Calu3 (cell line): ENCODE measurements at regions not wholly inside any gene's neighbourhood (a gene's known extent, or its start where the extent isn't known, plus 50 kb on each side); places are given as distances from the start of the nearest gene placed in this dataset.

Source experiments
- BruUV-seq: library from RNA; stranded (reverse); fragments of 400-500 nt; replicated peaks from 2 replicates; lab custom pipeline; 2021; lab: Mats Ljungman, UMichigan
- CTCF ChIA-PET: fragments of 300-600 bp; sonication (Branson Sonifier 250); formaldehyde crosslinking; loops from one replicate; lab custom pipeline; 2022; ENCODE audit warnings: antibody characterized with exemption; lab: Charles Lee
- DNase-seq: peaks from one replicate; pipeline ENCODE4 v3.0.0; 2022
- H3K27ac Mint-ChIP-seq: one replicate; pipeline ENCODE4 v1.8.0; 2022; ENCODE audit warnings: mixed read lengths; ENCODE audit not compliant: unreplicated experiment
- H3K27me3 Mint-ChIP-seq: one replicate; pipeline ENCODE4 v1.8.0; 2022; ENCODE audit warnings: mixed read lengths; ENCODE audit not compliant: unreplicated experiment
- H3K36me3 Mint-ChIP-seq: one replicate; pipeline ENCODE4 v1.8.0; 2022; ENCODE audit warnings: mild to moderate bottlenecking, moderate library complexity, mixed read lengths; ENCODE audit not compliant: insufficient read depth, unreplicated experiment
- H3K4me1 Mint-ChIP-seq: one replicate; pipeline ENCODE4 v1.8.0; 2022; ENCODE audit warnings: mild to moderate bottlenecking, low read depth, mixed read lengths; ENCODE audit not compliant: unreplicated experiment
- H3K4me3 Mint-ChIP-seq: one replicate; pipeline ENCODE4 v1.8.0; 2022; ENCODE audit warnings: mild to moderate bottlenecking, low read depth, moderate library complexity, mixed read lengths; ENCODE audit not compliant: unreplicated experiment
- H3K9me3 Mint-ChIP-seq: one replicate; pipeline ENCODE4 v1.8.0; 2022; ENCODE audit warnings: low read depth, mixed read lengths; ENCODE audit not compliant: unreplicated experiment
- intact Hi-C: fragments of 100-400 bp; cut with micrococcal nuclease; formaldehyde crosslinking; loops from one replicate; pipeline ENCODE4 v1.10.0; 2022; ENCODE audit not compliant: unreplicated experiment
- TF ChIP-seq, protein P1 (sequence below): fragments of 200-600 bp; IDR thresholded peaks from one replicate; pipeline ENCODE4 v1.8.0; 2022; ENCODE audit warnings: antibody characterized with exemption; ENCODE audit not compliant: unreplicated experiment

DNA sequence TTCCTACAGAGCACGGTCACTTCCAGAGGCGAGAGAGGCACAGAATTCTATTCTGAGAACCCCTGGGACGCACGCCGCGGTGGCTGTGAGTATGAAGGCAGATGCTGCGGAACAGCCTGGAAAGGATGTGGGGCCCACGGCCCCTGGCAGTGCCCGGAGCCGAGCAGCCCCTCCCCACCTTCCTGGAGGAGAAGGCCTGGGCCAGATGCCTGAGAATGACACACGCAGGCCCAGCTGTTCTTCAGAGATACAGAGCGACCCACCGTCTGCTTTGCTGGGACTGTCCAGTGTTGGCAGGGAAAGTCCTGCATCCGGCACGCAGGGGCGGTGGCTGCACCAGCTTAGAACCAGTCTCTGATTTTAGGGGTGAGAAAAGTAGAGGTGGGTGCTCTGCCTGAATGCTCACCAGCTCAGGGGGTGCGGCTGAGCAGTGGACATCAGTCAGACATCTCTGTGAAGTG, 116.7 kb upstream of the LPCAT1 start:
- Mint-ChIP-seq H3K9me3 (no peaks in the 10 kb centered on the region), H3K27ac (no peak overlapping the region), H3K4me1 (no peaks in the 10 kb centered on the region), H3K36me3 (peaks cover 5% of the 10 kb centered on the region), H3K4me3 (no peak overlapping the region), H3K27me3 (peaks cover 51% of the 10 kb centered on the region)
- no TSS peak for BruUV-seq
- intact Hi-C loops, result loop anchor here (10.0 kb wide), 1 partner anchor 296 kb away; the partner anchor contains the start of gene CLPTM1L
- CTCF ChIA-PET, result no interaction called here
- TF ChIP-seq, protein P1, sequence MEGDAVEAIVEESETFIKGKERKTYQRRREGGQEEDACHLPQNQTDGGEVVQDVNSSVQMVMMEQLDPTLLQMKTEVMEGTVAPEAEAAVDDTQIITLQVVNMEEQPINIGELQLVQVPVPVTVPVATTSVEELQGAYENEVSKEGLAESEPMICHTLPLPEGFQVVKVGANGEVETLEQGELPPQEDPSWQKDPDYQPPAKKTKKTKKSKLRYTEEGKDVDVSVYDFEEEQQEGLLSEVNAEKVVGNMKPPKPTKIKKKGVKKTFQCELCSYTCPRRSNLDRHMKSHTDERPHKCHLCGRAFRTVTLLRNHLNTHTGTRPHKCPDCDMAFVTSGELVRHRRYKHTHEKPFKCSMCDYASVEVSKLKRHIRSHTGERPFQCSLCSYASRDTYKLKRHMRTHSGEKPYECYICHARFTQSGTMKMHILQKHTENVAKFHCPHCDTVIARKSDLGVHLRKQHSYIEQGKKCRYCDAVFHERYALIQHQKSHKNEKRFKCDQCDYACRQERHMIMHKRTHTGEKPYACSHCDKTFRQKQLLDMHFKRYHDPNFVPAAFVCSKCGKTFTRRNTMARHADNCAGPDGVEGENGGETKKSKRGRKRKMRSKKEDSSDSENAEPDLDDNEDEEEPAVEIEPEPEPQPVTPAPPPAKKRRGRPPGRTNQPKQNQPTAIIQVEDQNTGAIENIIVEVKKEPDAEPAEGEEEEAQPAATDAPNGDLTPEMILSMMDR, result no peak
- no peak for DNase-seq

DNA sequence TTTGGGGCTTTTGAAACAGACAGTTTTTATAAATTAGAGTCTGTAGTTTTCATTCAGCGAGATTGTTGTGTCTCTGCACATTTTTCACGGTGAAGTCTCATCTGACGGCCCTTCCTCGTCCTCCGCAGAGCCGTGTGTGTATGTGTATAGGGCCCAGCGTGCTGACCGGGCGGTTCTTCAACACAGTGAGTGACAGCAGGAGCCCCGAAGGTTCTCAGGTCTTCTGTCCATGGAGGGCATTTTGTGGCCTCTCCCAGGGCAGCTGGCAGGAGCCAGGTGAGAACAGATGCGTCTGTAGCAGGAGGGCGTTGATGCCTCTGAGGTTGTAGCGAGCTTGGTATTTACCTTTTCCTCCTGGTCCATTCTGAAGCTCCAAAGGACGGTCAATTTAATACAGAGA, 116.0 kb upstream of the LPCAT1 start:
- H3K9me3 Mint-ChIP-seq, result no peaks in the 10 kb centered on the region
- peaks cover 53% of the 10 kb centered on the region for H3K27me3 Mint-ChIP-seq

GRCh38 chr5:1638658-1639400, 115.1 kb upstream of the LPCAT1 start:
- Mint-ChIP-seq H3K4me1 (peaks cover 5% of the 10 kb centered on the region), H3K36me3 (peaks cover 9% of the 10 kb centered on the region), H3K9me3 (no peaks in the 10 kb centered on the region), H3K27ac (no peak overlapping the region), H3K27me3 (peaks cover 62% of the 10 kb centered on the region), H3K4me3 (no peak overlapping the region)
- TF ChIP-seq, protein P1, result no peak
- intact Hi-C loops, result no loop called here
- CTCF ChIA-PET, result no interaction called here
- DNase-seq, result no peak
- no TSS peak for BruUV-seq

More for the DNA sequence above, 116.0 kb upstream of the LPCAT1 start:
- no peaks in the 10 kb centered on the region for H3K4me1 Mint-ChIP-seq
- intact Hi-C loops, result loop anchor here (10.0 kb wide), 1 partner anchor 295 kb away; the partner anchor contains the start of gene CLPTM1L
- no TSS peak for BruUV-seq
- H3K36me3 Mint-ChIP-seq, result peaks cover 5% of the 10 kb centered on the region
- no peak overlapping the region for H3K27ac Mint-ChIP-seq
- CTCF ChIA-PET, result no interaction called here
- TF ChIP-seq, protein P1, result no peak
- no peak overlapping the region for H3K4me3 Mint-ChIP-seq
- DNase-seq, result no peak

GRCh38 chr5:1637639-1638481, 114.1 kb upstream of the LPCAT1 start:
- no TSS peak for BruUV-seq
- Mint-ChIP-seq H3K27me3 (peaks cover 65% of the 10 kb centered on the region), H3K36me3 (peaks cover 19% of the 10 kb centered on the region), H3K4me3 (no peak overlapping the region), H3K4me1 (peaks cover 6% of the 10 kb centered on the region), H3K27ac (no peak overlapping the region), H3K9me3 (no peaks in the 10 kb centered on the region)
- intact Hi-C loops, result no loop called here
- DNase-seq, result no peak
- CTCF ChIA-PET, result no interaction called here
- TF ChIP-seq, protein P1, result no peak
